ENCODE measurements at regions not wholly inside any gene's neighbourhood (a gene's known extent, or its start where the extent isn't known, plus 50 kb on each side); places are given as distances from the start of the nearest gene placed in this dataset.

GRCh38 chr12:75660107-75660530 is 148.7 kb upstream of the KRR1 start:
- no peak overlapping the region for H3K4me3 ChIP-seq (ENCODE audit: low read depth, low read length)
- no peaks in the 10 kb centered on the region for H3K36me3 ChIP-seq (ENCODE audit: control insufficient read depth in 2 of 2, insufficient read depth in 1 of 2, low read length in 2 of 2)
- no peaks in the 10 kb centered on the region for H3K9me3 ChIP-seq (ENCODE audit: control insufficient read depth, insufficient read depth, low read depth, low read length)
- ChIA-PET CTCF (no interaction called here), POLR2A (no interaction called here)
- TF ChIP-seq ZNF23 (tag by site-specific recombination; IDR thresholded peaks at IDR 0.05; ENCODE audit: borderline replicate concordance) = no peak
- TF ChIP-seq ZNF223 (tag by site-specific recombination; IDR thresholded peaks at IDR 0.05) = no peak
- TF ChIP-seq ZNF571 (tag by site-specific recombination; IDR thresholded peaks at IDR 0.05) = no peak
- TF ChIP-seq CTCF (tag by site-specific recombination; IDR thresholded peaks at IDR 0.05) = no peak
- no peak for TF ChIP-seq ZNF26 (tag by site-specific recombination; IDR thresholded peaks at IDR 0.05)
- TF ChIP-seq SETDB1 (IDR thresholded peaks at IDR 0.05; ENCODE audit: insufficient read length, low read length) = no peak
- TF ChIP-seq ZNF555 (tag by site-specific recombination; conservative IDR thresholded peaks at IDR 0.05) = no peak
- no peak for TF ChIP-seq ZSCAN18 (tag by site-specific recombination; IDR thresholded peaks at IDR 0.05)
- no peak for TF ChIP-seq ZNF169 (tag by site-specific recombination; IDR thresholded peaks at IDR 0.05)
- no peak for TF ChIP-seq TSHZ1 (tag by site-specific recombination; IDR thresholded peaks at IDR 0.05; ENCODE audit: borderline replicate concordance)
- no peak for TF ChIP-seq ZNF76 (tag by site-specific recombination; IDR thresholded peaks at IDR 0.05; ENCODE audit: borderline replicate concordance, low read depth)
- TF ChIP-seq ZBTB20 (tag by site-specific recombination; IDR thresholded peaks at IDR 0.05) = no peak
- TF ChIP-seq ZNF624 (tag by site-specific recombination; IDR thresholded peaks at IDR 0.05) = no peak
- TF ChIP-seq ZBTB6 (tag by site-specific recombination; IDR thresholded peaks at IDR 0.05) = no peak
- TF ChIP-seq ZNF791 (tag by site-specific recombination; IDR thresholded peaks at IDR 0.05) = no peak
- H3K4me1 ChIP-seq (ENCODE audit: control insufficient read depth, insufficient read depth, low read length) = peaks cover 12% of the 10 kb centered on the region
- H3K27ac ChIP-seq (ENCODE audit: extremely low read depth, low read depth, low read length) = no peak overlapping the region
